GM19023 (cell line): ENCODE measurements at regions not wholly inside any gene's neighbourhood (a gene's known extent, or its start where the extent isn't known, plus 50 kb on each side); places are given as distances from the start of the nearest gene placed in this dataset.

Experiments
- ATAC-seq: cut with Tn5 transposase; IDR thresholded peaks from one replicate; pipeline ENCODE4 v1.9.1; 2021; ENCODE audit warnings: mild to moderate bottlenecking, moderate library complexity; ENCODE audit not compliant: unreplicated experiment

DNA sequence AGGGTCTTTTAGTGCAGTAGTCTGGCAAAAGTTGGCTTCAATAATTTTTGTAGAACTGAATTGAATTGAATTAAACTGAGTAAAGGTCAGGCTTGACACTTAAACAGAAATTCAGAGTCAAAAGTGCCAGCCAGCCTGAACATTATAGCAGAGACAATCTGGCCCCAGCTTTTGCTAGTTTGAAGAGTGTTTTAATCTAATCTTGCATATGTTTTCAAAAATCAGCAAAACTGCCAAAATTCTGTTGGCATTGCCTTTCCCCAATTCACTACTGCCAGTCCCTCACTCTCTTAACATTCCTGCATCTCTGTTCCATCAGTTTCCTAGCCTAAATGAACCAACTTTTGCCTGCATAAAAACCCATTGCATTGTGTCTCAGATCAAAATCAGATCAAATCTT is 403.8 kb downstream of the NUF2 start:
- ATAC-seq = no peak

DNA sequence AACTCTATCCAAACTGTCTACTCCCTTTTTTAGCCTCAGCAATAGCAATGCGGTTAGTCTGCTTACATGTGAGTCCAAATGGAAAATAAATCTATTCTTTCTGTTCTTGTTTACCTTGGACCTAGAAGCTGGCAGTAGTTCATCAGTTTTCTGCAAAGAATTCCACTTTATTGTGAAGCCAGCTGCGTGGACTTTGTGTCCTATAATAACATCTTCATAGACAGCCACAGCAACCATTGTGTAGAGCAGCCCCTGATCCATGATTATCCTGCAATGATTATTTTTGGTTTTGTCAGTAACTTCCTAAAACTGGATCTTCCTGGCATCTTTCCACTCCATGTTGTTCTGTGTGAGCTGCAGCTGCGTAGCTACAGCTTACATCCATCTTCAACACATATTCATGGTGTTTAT is 408.7 kb downstream of the NUF2 start:
- no peak for ATAC-seq

DNA sequence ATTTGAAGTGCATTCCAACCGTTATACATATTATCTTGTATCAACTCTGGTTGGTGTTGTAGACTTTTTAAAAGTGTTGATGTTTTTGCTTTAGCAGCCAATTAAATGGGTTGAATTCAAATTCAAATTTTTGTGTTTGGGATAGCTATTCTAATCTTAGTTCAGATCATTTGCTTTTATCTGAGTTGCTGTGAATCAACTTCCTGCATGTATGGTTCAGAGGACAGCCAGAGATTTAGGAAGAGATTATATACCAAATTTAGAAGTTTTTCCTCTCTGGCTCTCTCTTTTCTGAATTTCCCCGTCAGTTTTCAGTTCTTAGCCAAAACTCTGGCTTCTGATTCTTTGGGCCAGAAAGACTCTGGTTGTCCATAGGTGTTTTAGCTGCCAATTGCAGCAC is 415.5 kb downstream of the NUF2 start:
- no peak for ATAC-seq

DNA sequence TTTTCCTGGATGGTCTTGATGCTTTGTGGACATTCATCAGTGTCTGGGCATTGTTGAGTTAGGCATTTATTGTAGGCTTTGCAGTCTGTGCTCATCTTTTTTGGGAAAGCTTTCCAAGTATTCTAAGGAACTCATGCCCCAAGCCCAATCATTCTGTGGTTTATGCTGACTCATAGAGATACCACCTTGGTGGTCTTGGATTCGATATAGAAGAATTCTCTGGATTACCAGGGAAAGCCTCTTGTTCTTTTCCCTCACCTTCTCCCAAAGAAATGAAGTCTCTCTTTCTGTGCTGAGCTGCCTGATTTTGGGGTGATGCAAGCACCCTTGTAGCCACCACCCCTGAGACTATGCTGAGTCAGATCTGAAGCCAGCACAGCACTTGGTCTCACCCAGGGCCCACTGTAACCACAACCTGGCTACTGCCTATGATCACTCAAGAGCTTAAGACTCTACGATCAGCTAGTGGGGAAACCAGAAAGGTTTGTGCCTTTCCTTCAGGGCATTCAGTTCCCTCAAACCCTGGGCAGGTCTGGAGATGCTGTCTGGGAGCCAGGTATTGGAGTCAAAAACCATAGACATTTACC is 422.6 kb downstream of the NUF2 start:
- no peak for ATAC-seq

DNA sequence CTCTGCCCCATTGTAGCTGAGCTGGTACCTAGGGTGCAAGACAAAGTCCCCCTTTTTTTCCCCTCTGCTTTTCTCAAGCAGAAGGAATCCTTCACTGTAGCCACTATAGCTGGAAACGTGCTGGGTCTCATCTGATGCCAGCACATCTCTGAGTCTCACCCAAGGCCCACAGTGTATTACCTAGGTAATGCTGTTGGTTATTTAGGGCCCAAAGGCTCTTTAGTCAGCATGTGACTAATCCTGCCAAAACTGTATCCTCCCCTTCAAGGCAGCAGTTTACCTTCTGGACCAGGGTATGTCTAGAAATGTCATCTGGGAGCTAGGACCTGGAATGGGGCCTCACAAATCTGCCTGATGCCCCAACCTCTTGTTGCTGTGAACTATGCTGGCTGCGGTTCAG is 423.4 kb downstream of the NUF2 start:
- no peak for ATAC-seq

DNA sequence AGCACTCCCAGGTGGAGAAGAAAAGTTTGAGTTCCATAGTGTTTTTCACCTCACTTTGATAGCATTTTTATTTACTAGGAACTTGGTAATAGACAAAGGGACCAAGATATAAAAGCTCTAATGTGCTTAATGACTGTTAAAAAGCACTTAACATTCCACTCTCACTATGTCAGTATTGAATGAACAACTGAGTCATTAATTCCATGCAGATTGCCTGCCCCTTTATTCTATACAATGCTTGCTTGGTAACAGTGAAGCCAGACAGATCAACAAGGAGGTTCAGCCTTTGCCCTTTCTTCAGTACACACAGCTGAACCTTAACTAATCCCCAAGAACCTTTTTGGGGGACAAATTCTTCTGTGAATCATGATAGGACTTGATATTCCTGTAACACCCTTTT is 425.5 kb downstream of the NUF2 start:
- no peak for ATAC-seq

DNA sequence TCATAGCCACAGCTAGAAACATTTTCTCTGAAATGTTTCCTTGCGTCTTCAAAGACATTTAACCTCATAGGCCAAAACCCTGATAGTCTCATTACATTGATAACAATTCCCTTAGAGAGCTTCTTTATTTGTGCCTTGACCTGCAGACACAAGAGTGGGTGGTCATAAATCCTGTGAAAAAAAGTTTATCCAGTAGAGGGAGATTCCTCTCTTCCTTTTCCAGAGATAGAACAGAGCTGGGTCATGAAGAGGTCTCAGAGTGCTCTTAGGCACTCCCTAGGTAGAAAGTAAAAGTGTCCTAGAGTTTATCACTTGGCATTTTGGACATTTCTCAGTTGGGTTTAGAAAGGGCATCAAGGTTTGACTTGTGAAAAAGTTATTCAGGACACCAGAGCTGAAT is 426.1 kb downstream of the NUF2 start:
- ATAC-seq = no peak

DNA sequence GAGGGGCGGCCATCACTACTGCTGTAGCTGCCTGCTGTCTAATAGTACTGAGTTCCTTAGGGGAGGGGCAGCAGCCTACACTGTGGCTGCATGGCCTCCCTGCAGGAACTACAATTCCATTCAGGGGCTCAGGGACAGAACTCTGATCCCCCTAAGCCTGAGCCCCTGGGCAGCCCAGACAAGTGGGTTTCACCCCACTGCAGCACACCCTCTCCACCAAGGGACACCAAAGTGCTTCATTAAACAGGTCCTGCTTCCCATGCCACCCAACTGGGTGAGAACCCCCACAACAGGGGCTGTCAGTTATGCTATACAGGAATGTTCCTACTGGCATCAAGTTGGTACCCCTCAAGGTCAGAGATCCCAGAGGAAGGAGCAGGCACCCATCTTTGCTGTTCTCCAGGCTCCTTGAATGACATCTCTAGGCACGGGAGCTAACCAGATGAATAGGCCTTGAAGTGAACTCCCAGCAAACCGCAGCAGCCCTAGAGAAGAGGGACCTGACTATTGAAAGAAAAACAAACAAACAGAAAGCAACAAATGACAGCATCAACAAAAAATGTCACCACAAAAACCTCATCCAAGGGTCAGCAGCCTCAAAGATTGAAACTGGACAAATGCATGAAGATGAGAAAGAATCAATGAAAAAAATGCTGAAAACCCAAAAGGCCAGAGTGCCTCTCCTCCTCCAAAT is 437.4 kb downstream of the NUF2 start:
- ATAC-seq = no peak

DNA sequence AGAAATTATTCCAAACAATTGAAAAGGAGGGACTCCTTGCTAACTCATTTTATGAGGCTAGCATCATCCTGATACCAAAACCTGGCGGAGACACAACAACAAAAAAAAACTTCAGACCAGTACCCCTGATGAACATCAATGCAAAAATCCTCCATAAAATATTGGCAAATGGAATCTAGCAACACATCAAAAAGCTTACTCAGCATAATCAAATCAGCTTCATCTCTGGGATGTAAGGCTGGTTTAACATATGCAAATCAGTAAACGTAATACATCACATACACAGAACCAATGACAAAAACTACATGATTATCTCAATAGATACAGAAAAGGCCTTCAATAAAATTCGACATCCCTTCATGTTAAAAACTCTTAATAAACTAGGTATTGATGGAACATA is 440.1 kb downstream of the NUF2 start:
- no peak for ATAC-seq

DNA sequence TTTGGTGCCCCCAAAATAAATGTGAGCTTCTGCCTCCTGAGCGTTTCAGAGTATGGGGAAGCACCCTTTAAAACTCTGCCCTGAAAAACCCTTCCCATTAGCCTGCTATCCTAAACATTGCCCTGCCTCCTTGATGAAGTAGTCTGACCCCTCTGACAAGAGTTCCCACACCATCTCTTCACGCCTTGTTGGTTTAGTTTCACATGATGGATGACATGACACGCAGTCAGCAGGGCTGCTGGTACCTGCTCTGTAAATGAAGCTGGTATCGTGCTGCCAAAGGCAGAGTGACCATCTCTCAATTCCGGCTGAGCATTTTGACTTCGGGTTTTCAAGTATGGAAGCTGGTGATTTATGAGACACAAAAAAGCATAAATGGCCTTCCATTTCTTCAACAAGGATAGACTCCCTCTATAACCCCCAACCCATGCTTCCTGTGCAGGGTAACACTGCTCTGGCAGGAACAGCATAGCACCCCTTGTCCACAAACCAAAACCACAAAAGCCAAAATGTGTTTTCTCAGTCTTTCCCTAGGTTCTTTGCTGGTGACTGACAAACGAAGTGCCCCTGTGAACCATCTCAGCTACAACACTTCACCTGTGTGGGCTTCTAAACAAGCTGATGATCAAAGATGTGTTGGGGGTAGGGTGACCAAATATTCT is 444.6 kb downstream of the NUF2 start:
- ATAC-seq = no peak

DNA sequence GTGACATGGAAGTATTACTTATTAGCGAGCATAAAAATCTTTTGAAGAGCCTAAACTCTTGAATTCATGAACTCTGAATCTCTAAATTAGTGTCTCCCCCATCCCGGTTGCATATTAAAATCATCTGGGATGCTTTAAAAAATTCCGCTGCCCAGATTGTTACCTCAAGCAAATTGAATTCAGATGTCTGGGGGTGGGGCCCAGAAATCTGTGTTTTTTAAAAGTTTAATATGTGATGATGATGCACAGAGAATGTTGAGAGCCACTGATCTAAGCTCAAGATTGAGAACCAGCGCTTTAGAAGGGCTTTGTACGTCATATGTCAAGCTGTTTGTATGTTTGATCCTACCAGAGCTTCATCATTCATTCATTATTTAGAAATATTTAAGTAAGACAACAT is 446.8 kb downstream of the NUF2 start:
- no peak for ATAC-seq

DNA sequence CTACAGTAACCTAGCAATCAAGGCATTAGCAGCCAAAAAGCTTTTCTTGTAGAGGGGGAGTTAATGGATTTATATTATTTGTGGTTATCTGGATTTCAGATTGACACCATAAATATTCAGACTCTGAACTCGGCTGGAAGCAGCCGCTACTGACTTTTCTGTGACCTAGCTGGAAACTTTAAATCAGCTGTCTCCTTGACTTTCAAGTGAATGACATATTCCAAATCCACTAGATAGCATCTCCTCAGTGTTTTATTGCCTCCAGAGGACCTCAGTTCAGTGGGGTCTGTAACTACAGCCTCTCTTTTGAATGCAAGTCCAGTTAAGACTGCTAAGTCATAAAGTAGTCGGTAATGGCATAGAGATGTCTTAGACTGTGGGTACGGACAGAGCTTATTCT is 448.5 kb downstream of the NUF2 start:
- no peak for ATAC-seq

DNA sequence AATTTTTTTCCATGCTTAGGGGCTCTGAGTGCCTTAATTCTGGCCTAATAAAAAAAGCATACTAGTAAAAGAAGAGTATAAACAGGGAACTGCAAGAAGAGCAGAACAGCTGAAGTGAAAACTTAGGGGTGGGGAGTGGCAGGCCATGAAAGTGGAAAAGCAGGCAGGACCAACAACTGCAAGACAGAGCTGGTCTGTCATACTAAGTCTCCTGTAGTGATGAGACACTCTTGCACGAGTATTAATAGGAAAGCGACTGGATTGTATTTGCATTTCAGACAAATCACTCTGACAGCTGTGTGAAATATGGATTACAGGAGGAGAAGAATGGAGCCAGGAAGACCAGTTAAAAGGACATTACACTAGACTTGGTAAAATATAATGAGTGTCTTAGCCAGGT is 449.9 kb downstream of the NUF2 start:
- no peak for ATAC-seq

DNA sequence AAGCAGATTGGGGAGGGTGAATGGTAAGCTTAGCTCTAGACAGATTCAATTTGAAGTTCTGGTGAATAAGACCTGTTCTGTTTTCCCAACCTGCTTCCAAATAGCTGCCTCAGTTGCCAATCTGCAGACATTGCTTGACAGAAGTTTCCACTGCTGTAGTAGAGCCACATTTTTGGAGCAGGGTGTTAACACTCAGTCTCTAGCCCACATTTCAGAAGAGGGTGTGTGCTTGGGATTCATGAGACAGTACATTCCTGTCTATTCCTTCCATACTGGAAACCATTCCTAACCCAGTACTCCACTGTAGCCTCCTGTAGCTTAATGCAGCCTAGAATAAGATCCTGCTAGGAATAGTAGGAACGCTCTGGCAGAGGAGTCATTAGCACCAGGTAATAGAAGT is 450.5 kb downstream of the NUF2 start:
- no peak for ATAC-seq

DNA sequence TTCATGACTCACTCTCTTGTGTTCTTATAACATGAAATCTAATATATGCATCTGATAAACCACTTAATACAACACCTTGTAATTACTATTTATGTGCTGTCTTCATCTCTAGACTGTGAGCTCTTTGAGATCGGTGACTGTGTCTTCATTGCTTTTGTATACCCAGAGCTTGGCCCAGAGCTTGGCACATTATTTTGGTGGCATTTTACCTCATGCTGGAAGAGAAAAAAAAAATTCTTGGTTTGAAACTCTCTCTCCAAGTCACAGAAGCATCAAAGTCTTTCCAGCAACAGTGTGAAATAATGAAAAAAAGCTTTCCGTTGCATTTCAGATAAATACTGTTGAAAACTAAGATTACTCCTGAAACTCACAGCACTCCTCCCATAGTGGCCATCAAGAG is 451.6 kb downstream of the NUF2 start:
- no peak for ATAC-seq

DNA sequence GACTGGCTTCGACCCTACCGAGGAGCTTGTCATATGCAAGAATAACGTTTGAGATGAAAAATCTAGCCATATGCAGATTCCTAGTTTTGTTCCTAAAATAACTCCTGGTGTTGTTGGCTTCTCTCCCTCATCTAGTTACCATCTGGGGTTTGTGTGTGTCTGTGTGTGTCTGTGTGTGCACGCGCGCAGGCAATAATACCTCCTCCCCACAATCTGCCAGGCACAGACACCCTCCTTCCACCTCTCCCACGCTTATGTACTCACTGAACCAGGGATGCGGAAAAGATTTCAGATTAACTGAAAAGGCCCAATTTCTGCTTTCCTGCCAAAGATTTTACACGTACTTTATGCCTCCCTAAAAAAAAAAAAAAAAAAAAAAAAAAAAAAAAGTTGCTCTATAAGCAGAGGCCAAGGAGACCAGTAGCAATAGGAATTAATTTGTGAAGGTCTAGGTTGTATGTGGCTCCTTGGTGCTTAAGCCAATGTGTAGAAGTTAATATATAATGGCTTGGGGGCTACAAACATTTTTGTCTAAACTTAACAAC is 452.7 kb downstream of the NUF2 start:
- no peak for ATAC-seq

DNA sequence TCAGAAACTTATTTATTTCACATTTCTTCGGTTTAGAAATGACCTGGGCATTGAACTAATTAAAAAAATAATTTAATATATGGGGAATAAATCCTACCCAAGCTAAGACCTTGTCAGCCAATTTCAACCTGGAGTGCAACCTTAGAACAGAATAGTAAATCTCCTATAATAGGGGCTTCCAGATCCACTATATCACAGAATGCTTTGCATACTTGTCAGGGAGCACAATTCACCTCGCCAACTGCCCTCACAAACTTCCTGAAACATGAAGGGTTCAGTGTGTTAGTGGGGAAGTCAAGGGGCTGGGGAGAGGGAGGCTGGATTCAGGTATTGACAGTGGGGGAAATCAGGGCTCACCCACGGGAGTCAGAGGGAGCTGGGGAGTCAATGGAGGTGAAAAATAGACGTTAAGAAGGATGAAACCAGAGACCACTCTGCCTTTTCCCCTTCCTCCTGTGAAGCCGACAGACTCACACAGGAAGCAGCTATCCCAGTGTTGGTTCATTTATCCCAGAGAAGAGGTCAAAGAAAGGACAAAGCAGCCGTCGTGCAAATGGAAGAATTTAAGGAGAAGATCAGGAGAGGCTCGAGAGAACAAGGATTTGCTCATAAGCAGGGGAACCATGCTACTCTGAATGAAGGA is 453.3 kb downstream of the NUF2 start:
- ATAC-seq = no peak

DNA sequence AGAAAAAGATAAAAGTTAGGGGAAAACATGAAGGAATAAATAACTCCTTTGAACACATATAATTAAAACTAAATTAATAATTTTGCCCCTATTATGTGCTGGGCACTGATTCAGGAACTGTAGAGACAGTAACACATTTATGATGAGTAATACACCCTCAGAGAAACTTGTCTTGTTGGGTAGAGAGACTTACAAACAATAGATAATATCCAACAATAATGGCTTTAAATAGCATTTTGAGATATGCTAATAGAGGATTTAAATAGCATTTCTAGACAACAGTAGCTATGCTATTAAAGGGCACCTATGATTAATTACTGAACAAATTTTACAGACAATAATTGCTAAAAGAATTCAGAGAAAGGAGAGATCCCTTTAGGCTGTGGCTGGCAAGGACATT is 455.5 kb downstream of the NUF2 start:
- ATAC-seq = no peak

DNA sequence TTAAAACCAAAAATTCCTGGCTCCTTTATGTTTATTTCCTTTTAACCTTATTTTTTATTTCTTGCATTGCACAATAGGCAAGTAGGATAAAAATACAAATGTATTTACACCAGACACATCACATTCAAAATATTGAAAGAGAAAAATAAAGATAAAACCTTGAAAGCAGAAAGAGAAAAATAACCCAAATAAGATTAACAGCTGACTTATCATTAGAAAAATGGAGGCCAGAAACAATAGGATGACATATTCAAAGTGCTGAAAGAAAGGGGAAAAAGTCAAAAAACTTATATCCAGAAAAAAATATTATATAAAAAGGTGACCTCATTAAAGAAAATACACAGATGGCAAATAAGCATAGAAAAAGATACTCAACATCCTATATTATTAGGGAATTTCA is 459.4 kb downstream of the NUF2 start:
- no peak for ATAC-seq

DNA sequence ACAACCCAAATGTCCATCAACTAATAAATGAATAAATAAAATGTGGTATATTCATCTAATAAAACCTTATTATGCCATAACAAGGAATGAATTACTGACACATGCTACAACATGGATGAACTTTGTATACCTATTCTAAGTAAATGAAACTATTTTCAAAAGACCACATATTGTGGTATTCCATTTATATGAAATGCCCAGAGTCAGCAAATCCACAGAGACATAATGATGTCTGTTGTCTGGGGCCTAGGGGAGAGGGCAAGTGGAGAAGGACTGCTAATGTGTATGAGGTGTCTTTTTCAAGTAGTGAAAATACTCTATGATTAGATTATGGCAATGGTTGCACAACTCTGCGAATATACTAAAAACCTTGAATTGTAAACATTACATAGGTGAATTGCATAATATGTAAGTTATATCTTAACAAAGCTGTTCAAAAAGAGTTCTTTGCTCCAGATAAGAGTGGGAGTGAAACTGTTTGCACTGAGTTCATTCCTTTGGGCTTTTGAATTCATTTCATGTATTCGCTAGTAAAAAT is 464.2 kb downstream of the NUF2 start:
- ATAC-seq = no peak

DNA sequence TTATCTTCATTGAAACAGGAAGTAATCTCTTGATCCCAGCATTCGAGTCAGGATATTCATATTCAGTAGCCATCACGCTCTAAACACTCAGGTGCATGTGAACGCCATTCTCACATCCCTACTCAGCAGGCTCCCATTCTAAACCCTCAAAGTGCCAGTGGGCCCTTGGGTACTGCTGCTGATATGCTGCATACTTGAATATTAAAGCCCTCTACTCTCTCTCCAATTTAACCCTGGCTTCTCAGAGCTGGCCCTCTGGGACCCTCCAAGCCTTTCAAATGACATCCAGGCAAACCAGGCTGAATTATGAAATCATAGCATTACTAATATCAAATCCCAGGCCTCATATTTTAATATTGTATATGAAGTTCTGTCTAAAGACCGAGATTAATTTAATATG is 468.2 kb downstream of the NUF2 start:
- ATAC-seq = no peak

DNA sequence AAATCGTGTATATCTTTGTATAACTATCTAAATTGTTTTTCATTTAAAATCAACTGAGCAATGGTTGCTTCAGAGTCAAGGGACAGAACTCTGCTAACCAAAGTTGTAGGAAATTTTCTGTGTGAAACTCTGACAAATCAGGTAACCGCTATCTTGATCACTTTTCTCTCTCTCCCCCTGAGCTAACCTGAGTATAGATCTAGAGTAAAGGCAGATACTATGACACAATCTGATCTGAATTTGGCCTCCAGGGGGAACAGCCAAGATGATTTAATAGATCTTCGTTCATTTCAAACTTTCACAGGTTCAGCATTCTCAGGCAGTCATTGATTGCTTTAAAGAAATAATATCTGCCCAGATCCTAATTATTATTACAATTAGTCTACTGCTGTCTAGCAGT is 472.8 kb downstream of the NUF2 start:
- ATAC-seq = no peak
